ENCODE measurements at regions not wholly inside any gene's neighbourhood (a gene's known extent, or its start where the extent isn't known, plus 50 kb on each side); places are given as distances from the start of the nearest gene placed in this dataset.
"Not testable (repeated sequence)": the region's sequence is repeated elsewhere in the genome, so short reads cannot be mapped to it uniquely, and the experiment has no call there.

DNA sequence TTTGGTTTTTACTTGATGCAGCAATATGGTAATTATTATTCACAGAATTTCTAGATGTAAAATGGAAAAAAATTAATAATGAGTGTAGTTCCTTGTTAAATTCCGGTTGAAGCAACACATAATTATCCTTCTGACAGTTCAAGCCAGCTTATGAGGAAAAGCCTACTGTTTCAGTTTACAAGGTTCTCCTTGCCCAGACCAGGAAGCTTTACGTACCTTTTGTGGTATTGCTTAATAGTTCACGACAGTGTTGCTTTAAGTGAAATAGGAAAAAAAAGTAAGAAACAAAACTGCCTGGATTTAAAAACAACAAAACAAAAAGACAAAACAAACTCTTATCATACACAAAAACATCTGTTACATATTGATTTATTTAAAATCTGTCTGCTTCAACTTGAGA, 547.3 kb upstream of the C9orf72 start:
- H3K4me3 ChIP-seq (ENCODE audit: low read length), result no peak overlapping the region
- no peak for DNase-seq (ENCODE audit: low read depth)
- TF ChIP-seq CTCF (conservative IDR thresholded peaks at IDR 0.05; ENCODE audit: low read length), result no peak

GRCh38 chr9:28121366-28121765, 548.1 kb upstream of the C9orf72 start:
- TF ChIP-seq CTCF (conservative IDR thresholded peaks at IDR 0.05; ENCODE audit: low read length), result no peak
- H3K4me3 ChIP-seq (ENCODE audit: low read length), result no peak overlapping the region
- DNase-seq (ENCODE audit: low read depth), result no peak

DNA sequence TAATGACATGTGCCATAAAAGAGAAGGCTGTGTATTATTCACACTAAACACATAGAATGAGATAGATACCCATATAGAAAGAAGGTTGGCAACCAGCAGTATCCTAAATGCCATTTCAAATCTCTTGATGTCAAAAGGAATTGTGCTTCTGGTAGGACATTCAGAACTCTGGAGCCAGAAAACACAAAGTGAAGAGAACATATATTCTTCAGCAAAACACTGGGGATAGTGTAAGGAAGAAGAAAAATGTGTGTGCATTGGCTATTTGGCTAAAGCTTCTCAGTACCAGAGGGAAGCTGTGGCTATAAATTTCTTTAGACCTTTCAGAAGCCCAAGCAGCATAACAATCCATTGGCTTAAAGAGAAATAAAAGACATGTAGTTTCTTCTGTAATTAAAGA, 551.6 kb upstream of the C9orf72 start:
- no peak overlapping the region for H3K4me3 ChIP-seq (ENCODE audit: low read length)
- TF ChIP-seq CTCF (conservative IDR thresholded peaks at IDR 0.05; ENCODE audit: low read length), result no peak
- DNase-seq (ENCODE audit: low read depth), result no peak

GRCh38 chr9:28127101-28127500, 553.8 kb upstream of the C9orf72 start:
- DNase-seq (ENCODE audit: low read depth), result no peak
- no peak overlapping the region for H3K4me3 ChIP-seq (ENCODE audit: low read length)
- TF ChIP-seq CTCF (conservative IDR thresholded peaks at IDR 0.05; ENCODE audit: low read length), result no peak

- H3K4me3 ChIP-seq (ENCODE audit: low read length), result no peak overlapping the region
- no peak for DNase-seq (ENCODE audit: low read depth)
- no peak for TF ChIP-seq CTCF (conservative IDR thresholded peaks at IDR 0.05; ENCODE audit: low read length)
These were observed 561.2 kb upstream of the C9orf72 start for GRCh38 chr9:28134446-28134976.

GRCh38 chr9:28135549-28135948, 562.3 kb upstream of the C9orf72 start:
- no peak for DNase-seq (ENCODE audit: low read depth)
- no peak for TF ChIP-seq CTCF (conservative IDR thresholded peaks at IDR 0.05; ENCODE audit: low read length)
- H3K4me3 ChIP-seq (ENCODE audit: low read length), result no peak overlapping the region

DNA sequence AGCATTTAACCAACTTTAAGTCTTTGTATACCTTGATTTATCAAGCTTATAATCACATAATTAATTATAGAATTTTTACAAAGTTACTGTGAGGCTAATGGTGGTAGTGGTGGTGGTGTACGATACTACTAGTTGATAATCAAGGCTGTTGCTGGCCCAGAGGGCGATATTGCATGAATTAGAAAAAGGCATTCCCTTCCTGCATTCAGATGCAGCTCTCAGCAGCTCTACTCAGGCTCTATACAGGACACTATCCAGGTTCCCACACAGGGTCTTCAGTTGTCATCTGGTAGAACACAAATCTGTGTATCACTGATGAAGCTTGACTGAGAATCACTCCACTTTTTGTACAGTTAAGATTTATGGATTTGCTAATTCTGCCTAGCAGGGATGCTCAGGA, 562.8 kb upstream of the C9orf72 start:
- no peak for TF ChIP-seq CTCF (conservative IDR thresholded peaks at IDR 0.05; ENCODE audit: low read length)
- no peak for DNase-seq (ENCODE audit: low read depth)
- H3K4me3 ChIP-seq (ENCODE audit: low read length), result no peak overlapping the region

DNA sequence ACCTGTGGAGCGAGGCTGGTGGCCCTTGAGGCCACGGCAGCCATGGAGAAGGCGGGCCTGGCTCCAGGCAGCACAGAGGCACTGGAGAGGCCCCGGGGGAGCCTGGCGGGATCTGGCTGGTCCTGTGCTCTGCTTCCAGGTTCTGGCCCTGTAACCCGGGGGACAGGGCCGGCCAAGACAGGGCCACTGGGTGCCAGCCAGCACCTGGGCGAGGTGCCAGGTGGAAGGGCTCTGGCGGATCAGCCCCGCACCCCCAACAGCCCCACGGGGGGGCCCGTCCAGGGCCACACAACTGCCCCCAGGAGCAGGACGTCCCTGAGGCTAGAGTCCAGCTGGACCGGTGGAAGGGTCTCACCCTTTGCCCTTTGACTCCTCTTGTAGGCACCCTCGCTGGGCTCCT, 574.1 kb upstream of the C9orf72 start:
- DNase-seq (ENCODE audit: low read depth); H3K4me3 ChIP-seq (ENCODE audit: low read length): not testable (repeated sequence)

GRCh38 chr9:28147923-28148597, 574.8 kb upstream of the C9orf72 start:
- DNase-seq (ENCODE audit: low read depth); H3K4me3 ChIP-seq (ENCODE audit: low read length): not testable (repeated sequence)

DNA sequence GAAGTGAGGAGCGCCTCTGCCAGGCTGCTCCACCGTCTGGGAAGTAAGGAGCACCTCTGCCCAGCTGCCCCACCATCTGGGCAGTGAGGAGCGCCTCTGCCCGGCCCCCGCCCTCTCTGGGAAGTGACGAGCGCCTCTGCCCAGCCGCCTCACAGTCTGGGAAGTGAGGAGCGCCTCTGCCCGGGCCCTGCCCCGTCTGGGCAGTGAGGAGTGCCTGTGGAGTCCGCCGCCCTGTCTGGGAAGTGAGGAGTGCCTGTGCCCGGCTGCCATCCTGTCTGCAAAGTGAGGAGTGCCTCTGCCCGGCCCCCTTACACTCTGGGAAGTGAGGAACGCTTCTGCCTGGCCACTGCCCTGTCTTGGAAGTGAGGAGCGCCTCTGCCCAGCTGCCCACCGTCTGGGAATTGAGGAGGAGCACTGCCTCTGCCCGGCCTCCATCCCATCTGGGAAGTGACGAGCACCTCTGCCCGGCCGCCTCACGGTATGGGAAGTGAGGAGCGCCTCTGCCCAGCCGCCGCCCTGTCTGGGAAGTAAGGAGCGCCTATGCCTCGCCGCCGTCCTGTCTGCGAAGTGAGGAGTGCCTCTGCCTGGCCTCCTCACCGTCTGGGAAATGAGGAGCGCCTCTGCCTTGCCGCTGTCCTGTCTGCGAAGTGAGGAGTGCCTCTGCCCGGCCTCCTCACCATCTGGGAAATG, 576.2 kb upstream of the C9orf72 start:
- DNase-seq (ENCODE audit: low read depth); H3K4me3 ChIP-seq (ENCODE audit: low read length): not testable (repeated sequence)

Measured in AG10803 (cell line).